ENCODE measurements at regions not wholly inside any gene's neighbourhood (a gene's known extent, or its start where the extent isn't known, plus 50 kb on each side); places are given as distances from the start of the nearest gene placed in this dataset.

DNA sequence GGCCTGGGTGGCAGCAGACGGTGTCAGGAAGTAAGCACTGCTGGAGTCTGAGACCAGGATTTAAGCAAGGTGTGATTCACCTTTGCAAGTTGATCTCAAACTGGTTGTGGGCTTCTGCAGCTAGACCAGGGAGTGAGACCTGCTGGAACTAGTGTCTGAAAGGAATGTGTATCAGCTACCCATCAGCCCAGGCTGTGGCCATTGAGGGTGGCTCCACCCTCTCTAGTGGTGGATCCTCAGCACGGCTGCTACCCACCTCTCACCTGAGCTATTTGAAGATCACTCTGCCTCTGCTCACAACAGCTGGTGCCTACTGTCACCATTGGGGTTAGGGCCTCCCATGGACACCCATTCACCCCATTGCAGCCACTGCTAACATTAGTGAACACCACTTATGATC lies 140.3 kb upstream of the DCBLD2 start (continued):
- TF ChIP-seq, protein P1, sequence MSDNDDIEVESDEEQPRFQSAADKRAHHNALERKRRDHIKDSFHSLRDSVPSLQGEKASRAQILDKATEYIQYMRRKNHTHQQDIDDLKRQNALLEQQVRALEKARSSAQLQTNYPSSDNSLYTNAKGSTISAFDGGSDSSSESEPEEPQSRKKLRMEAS (IDR thresholded peaks at IDR 0.05), result no peak
- TF ChIP-seq, protein P2, sequence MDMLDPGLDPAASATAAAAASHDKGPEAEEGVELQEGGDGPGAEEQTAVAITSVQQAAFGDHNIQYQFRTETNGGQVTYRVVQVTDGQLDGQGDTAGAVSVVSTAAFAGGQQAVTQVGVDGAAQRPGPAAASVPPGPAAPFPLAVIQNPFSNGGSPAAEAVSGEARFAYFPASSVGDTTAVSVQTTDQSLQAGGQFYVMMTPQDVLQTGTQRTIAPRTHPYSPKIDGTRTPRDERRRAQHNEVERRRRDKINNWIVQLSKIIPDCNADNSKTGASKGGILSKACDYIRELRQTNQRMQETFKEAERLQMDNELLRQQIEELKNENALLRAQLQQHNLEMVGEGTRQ (IDR thresholded peaks at IDR 0.05; ENCODE audit: low read depth, low read length), result no peak
- TF ChIP-seq, protein P2 (CRISPR knock-in tag; IDR thresholded peaks at IDR 0.05; ENCODE audit: borderline replicate concordance), result no peak
- TF ChIP-seq RAD51 (IDR thresholded peaks at IDR 0.05; ENCODE audit: borderline replicate concordance) (no peak), ZNF776 (CRISPR knock-in tag; IDR thresholded peaks at IDR 0.05) (no peak), JDP2 (CRISPR knock-in tag; IDR thresholded peaks at IDR 0.05; ENCODE audit: borderline replicate concordance) (no peak), RNF2 (conservative IDR thresholded peaks at IDR 0.05; ENCODE audit: low read depth) (no peak), ZNF879 (CRISPR knock-in tag; IDR thresholded peaks at IDR 0.05) (no peak), FOXO1 (CRISPR knock-in tag; IDR thresholded peaks at IDR 0.05) (no peak)
- TF ChIP-seq, protein P3, sequence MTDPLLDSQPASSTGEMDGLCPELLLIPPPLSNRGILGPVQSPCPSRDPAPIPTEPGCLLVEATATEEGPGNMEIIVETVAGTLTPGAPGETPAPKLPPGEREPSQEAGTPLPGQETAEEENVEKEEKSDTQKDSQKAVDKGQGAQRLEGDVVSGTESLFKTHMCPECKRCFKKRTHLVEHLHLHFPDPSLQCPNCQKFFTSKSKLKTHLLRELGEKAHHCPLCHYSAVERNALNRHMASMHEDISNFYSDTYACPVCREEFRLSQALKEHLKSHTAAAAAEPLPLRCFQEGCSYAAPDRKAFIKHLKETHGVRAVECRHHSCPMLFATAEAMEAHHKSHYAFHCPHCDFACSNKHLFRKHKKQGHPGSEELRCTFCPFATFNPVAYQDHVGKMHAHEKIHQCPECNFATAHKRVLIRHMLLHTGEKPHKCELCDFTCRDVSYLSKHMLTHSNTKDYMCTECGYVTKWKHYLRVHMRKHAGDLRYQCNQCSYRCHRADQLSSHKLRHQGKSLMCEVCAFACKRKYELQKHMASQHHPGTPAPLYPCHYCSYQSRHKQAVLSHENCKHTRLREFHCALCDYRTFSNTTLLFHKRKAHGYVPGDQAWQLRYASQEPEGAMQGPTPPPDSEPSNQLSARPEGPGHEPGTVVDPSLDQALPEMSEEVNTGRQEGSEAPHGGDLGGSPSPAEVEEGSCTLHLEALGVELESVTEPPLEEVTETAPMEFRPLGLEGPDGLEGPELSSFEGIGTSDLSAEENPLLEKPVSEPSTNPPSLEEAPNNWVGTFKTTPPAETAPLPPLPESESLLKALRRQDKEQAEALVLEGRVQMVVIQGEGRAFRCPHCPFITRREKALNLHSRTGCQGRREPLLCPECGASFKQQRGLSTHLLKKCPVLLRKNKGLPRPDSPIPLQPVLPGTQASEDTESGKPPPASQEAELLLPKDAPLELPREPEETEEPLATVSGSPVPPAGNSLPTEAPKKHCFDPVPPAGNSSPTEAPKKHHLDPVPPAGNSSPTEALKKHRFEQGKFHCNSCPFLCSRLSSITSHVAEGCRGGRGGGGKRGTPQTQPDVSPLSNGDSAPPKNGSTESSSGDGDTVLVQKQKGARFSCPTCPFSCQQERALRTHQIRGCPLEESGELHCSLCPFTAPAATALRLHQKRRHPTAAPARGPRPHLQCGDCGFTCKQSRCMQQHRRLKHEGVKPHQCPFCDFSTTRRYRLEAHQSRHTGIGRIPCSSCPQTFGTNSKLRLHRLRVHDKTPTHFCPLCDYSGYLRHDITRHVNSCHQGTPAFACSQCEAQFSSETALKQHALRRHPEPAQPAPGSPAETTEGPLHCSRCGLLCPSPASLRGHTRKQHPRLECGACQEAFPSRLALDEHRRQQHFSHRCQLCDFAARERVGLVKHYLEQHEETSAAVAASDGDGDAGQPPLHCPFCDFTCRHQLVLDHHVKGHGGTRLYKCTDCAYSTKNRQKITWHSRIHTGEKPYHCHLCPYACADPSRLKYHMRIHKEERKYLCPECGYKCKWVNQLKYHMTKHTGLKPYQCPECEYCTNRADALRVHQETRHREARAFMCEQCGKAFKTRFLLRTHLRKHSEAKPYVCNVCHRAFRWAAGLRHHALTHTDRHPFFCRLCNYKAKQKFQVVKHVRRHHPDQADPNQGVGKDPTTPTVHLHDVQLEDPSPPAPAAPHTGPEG (CRISPR knock-in tag; IDR thresholded peaks at IDR 0.05), result no peak
- TF ChIP-seq, protein P4, sequence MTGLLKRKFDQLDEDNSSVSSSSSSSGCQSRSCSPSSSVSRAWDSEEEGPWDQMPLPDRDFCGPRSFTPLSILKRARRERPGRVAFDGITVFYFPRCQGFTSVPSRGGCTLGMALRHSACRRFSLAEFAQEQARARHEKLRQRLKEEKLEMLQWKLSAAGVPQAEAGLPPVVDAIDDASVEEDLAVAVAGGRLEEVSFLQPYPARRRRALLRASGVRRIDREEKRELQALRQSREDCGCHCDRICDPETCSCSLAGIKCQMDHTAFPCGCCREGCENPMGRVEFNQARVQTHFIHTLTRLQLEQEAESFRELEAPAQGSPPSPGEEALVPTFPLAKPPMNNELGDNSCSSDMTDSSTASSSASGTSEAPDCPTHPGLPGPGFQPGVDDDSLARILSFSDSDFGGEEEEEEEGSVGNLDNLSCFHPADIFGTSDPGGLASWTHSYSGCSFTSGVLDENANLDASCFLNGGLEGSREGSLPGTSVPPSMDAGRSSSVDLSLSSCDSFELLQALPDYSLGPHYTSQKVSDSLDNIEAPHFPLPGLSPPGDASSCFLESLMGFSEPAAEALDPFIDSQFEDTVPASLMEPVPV (CRISPR knock-in tag; IDR thresholded peaks at IDR 0.05), result no peak
- TF ChIP-seq, protein P5, sequence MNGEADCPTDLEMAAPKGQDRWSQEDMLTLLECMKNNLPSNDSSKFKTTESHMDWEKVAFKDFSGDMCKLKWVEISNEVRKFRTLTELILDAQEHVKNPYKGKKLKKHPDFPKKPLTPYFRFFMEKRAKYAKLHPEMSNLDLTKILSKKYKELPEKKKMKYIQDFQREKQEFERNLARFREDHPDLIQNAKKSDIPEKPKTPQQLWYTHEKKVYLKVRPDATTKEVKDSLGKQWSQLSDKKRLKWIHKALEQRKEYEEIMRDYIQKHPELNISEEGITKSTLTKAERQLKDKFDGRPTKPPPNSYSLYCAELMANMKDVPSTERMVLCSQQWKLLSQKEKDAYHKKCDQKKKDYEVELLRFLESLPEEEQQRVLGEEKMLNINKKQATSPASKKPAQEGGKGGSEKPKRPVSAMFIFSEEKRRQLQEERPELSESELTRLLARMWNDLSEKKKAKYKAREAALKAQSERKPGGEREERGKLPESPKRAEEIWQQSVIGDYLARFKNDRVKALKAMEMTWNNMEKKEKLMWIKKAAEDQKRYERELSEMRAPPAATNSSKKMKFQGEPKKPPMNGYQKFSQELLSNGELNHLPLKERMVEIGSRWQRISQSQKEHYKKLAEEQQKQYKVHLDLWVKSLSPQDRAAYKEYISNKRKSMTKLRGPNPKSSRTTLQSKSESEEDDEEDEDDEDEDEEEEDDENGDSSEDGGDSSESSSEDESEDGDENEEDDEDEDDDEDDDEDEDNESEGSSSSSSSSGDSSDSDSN (CRISPR knock-in tag; IDR thresholded peaks at IDR 0.05), result no peak

All from HepG2 (cell line).